WI38 (cell line): ENCODE measurements at regions not wholly inside any gene's neighbourhood (a gene's known extent, or its start where the extent isn't known, plus 50 kb on each side); places are given as distances from the start of the nearest gene placed in this dataset.

Experiments used
- H3K4me3 ChIP-seq: 2 replicates; pipeline ENCODE4 v1.5.1; 2011; ENCODE audit warnings: low read depth, mild to moderate bottlenecking, control low read depth, low read length
- CTCF ChIP-seq: IDR thresholded peaks from 2 replicates; pipeline ENCODE4 v1.5.1; 2012; ENCODE audit warnings: low read depth, mild to moderate bottlenecking, control low read depth, low read length

DNA sequence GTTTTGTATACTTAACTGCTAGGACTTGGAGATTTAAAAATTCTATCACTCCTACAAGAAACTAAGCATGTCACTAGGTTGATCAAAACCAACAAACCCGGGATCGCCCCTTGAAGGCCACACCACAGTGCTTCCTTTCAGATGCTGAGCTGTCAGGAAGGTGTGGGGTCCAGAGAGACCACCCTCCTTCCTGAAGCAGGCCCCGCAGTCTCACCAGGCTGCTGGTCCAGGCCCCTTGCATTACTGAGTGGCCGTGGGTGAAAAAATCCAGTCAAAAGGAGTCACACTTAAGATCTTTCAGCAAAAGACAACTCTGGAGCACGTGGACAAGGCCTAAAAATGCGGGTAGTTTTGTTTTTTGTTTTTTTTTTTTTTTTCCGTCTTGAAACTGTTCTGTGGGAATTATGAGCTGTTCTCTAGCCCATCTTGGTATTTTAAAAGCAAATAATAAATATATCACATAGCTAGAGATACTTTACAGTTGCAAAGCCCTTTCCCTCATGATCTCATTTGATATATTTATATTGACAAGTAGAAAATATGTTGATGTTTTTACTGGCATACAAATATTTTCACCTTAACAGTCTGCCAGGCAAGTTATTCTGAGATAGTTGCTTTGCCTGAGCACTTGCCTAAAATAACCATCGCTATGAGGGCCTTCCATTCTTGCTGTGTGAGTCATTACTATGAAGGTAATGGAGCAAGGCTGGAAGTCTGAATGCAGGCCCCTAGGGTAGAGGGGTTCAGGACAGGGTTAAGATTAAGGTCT is 73.1 kb upstream of the EDEM3 start:
- H3K4me3 ChIP-seq, result no peak overlapping the region
- no peak for TF ChIP-seq CTCF

DNA sequence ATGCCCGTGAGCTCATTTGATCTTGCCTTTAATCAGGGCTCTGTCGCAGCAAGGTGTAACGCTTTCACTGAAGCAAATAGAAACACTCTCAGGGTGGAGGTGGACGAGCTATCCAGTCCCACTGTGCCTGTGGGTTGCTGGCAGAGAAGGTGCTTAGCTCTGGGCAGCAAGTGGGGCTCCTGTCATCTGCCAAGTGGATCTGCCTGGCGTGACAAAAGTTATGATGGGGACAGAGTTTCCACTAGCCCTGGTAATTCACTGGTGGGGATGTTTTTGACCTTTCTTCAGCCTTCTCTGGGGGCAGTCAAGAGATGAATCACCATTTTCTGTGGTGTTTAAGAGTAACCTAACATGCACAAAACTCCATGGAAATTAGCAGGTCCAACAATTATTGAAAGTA is 71.3 kb upstream of the EDEM3 start:
- TF ChIP-seq CTCF, result no peak
- H3K4me3 ChIP-seq, result no peak overlapping the region

DNA sequence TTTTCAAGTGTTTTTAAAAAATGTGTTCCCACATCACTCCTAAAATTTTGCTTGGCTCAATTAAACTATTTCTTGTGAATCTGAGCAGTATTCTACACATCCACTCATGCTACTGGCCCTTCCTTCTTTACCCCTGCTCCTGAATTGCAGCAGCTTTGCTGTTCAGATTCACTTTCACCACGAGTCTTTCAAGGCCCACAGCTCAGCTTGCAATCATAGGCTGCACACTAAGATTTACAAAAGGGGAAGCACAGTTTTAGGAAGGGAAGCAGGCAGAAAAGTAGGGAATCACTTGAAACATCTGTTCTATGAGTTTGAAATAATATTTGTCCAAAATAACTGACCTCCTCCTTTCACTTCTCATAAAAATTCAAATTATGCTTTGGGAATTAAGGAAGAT is 70.9 kb upstream of the EDEM3 start:
- TF ChIP-seq CTCF, result no peak

DNA sequence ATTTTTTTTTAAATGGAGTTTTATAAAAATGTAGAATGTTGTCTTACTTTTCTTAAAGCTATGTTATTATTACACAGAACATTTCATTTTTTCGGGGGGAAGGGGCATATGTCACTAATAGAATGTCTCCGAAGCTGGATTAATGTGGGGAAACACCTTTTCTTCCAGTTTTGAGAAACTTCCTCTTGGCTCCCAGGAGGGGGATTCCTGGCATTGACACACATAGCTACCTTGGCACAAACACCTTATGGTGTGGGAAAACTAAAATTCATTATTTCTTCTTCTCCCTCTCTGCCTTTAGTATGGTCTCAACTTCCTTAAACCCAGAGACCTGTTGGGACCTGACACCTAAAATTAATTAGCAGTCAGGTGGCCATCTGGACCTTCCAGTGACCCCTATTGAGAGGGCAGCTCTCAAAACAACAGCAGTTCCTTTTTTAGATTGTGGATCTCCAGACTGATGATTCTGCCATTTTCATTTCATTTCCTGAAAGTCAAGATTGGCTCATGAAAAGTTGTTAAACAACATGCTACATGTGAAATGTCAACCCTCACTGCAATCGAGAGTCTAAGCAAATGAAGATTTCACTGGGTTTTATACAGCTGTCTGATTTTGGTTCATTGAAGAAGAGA is 70.1 kb upstream of the EDEM3 start:
- TF ChIP-seq CTCF, result no peak
- no peak overlapping the region for H3K4me3 ChIP-seq

More for the DNA sequence above, 70.9 kb upstream of the EDEM3 start:
- H3K4me3 ChIP-seq, result no peak overlapping the region

GRCh38 chr1:184823080-184823479 is 68.4 kb upstream of the EDEM3 start:
- TF ChIP-seq CTCF, result no peak

GRCh38 chr1:184822267-184822666 is 67.6 kb upstream of the EDEM3 start:
- no peak overlapping the region for H3K4me3 ChIP-seq
- TF ChIP-seq CTCF, result no peak

More at GRCh38 chr1:184823080-184823479, 68.4 kb upstream of the EDEM3 start:
- H3K4me3 ChIP-seq, result no peak overlapping the region

GRCh38 chr1:184821658-184822057 is 67.0 kb upstream of the EDEM3 start:
- no peak overlapping the region for H3K4me3 ChIP-seq
- TF ChIP-seq CTCF, result no peak
